Ishikawa (cell line): ENCODE measurements at regions not wholly inside any gene's neighbourhood (a gene's known extent, or its start where the extent isn't known, plus 50 kb on each side); places are given as distances from the start of the nearest gene placed in this dataset.

Experiments used
- CEBPB ChIP-seq: IDR thresholded peaks from 2 replicates; pipeline ENCODE4 v1.6.1; 2012
- CREB1 ChIP-seq: IDR thresholded peaks from 2 replicates; pipeline ENCODE4 v1.6.1; 2012; ENCODE audit warnings: low read depth
- EGR1 ChIP-seq: IDR thresholded peaks from 2 replicates; pipeline ENCODE4 v1.6.1; 2012
- EP300 ChIP-seq: IDR thresholded peaks from 2 replicates; pipeline ENCODE4 v1.6.1; 2012; ENCODE audit warnings: borderline replicate concordance
- FOXM1 ChIP-seq: IDR thresholded peaks from 2 replicates; pipeline ENCODE4 v1.6.1; 2012; ENCODE audit warnings: low read depth, borderline replicate concordance
- MAX ChIP-seq: IDR thresholded peaks from 2 replicates; pipeline ENCODE4 v1.6.1; 2012
- NFIC ChIP-seq: IDR thresholded peaks from 2 replicates; pipeline ENCODE4 v1.6.1; 2012
- RAD21 ChIP-seq: IDR thresholded peaks from 2 replicates; pipeline ENCODE4 v1.6.1; 2012; ENCODE audit warnings: low read depth
- REST ChIP-seq: IDR thresholded peaks from 2 replicates; pipeline ENCODE4 v1.6.1; 2012; ENCODE audit warnings: low read depth, mild to moderate bottlenecking
- TAF1 ChIP-seq: IDR thresholded peaks from 2 replicates; pipeline ENCODE4 v1.6.1; 2012; ENCODE audit warnings: low read depth, mild to moderate bottlenecking
- TCF12 ChIP-seq: IDR thresholded peaks from 2 replicates; pipeline ENCODE4 v1.6.1; 2012; ENCODE audit warnings: low read depth
- TEAD4 ChIP-seq: IDR thresholded peaks from 2 replicates; pipeline ENCODE4 v1.6.1; 2012
- USF1 ChIP-seq: IDR thresholded peaks from 2 replicates; pipeline ENCODE4 v1.6.1; 2012
- YY1 ChIP-seq: IDR thresholded peaks from 2 replicates; pipeline ENCODE4 v1.6.1; 2012; ENCODE audit warnings: low read depth
- ZBTB7A ChIP-seq: IDR thresholded peaks from 2 replicates; pipeline ENCODE4 v1.6.1; 2012; ENCODE audit warnings: low read depth

- TF ChIP-seq NFIC = no peak
- no peak for TF ChIP-seq USF1
- TF ChIP-seq ZBTB7A = no peak
- no peak for TF ChIP-seq YY1
- no peak for TF ChIP-seq TAF1
- no peak for TF ChIP-seq TCF12
- TF ChIP-seq EGR1 = no peak
- no peak for TF ChIP-seq FOXM1
- TF ChIP-seq RAD21 = no peak
- TF ChIP-seq MAX = no peak
- TF ChIP-seq REST = no peak
- TF ChIP-seq EP300 = no peak
Observed at GRCh38 chr5:17732351-17732923, 98.2 kb downstream of the TAF11L14 start.

GRCh38 chr5:17734011-17734410, 99.8 kb downstream of the TAF11L14 start:
- TF ChIP-seq EP300 (no peak), REST (no peak), TAF1 (no peak), NFIC (no peak), MAX (no peak), EGR1 (no peak), CEBPB (no peak), RAD21 (no peak), CREB1 (no peak), FOXM1 (no peak), TEAD4 (no peak), ZBTB7A (no peak), YY1 (no peak), TCF12 (no peak), USF1 (no peak)

GRCh38 chr5:17735761-17736160, 101.5 kb downstream of the TAF11L14 start:
- TF ChIP-seq NFIC (no peak), ZBTB7A (no peak), CREB1 (no peak), YY1 (no peak), TAF1 (no peak), CEBPB (no peak), TEAD4 (no peak), REST (no peak), MAX (no peak), RAD21 (no peak), EP300 (no peak), FOXM1 (no peak), EGR1 (no peak)

- no peak for TF ChIP-seq RAD21
- no peak for TF ChIP-seq FOXM1
- TF ChIP-seq CREB1 = no peak
- no peak for TF ChIP-seq TCF12
- TF ChIP-seq EP300 = no peak
- no peak for TF ChIP-seq ZBTB7A
- no peak for TF ChIP-seq NFIC
- no peak for TF ChIP-seq REST
- no peak for TF ChIP-seq CEBPB
- no peak for TF ChIP-seq TEAD4
Observed at GRCh38 chr5:17737092-17737491, 102.8 kb downstream of the TAF11L14 start.
